ENCODE measurements at regions not wholly inside any gene's neighbourhood (a gene's known extent, or its start where the extent isn't known, plus 50 kb on each side); places are given as distances from the start of the nearest gene placed in this dataset.

DNA sequence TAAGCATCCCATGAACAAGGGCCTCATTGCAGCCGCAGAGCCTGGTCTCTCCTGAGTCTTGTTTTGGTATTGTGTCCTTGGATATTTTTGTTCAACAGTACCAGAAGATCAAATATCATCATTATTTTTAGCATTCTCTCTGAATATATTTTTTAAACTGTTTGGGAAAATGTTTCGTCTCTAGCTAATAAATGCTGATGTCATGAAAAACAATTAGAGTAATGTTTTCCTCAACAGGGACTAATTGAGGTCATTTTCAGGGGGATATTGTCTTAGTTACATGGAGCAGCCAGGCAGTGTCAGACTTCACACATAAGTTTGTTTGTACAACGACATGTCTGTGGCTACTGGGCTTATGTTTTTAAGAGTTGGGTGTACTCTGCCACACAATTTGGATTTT lies 805.3 kb upstream of the SOX9 start:
- no peak for DNase-seq

DNA sequence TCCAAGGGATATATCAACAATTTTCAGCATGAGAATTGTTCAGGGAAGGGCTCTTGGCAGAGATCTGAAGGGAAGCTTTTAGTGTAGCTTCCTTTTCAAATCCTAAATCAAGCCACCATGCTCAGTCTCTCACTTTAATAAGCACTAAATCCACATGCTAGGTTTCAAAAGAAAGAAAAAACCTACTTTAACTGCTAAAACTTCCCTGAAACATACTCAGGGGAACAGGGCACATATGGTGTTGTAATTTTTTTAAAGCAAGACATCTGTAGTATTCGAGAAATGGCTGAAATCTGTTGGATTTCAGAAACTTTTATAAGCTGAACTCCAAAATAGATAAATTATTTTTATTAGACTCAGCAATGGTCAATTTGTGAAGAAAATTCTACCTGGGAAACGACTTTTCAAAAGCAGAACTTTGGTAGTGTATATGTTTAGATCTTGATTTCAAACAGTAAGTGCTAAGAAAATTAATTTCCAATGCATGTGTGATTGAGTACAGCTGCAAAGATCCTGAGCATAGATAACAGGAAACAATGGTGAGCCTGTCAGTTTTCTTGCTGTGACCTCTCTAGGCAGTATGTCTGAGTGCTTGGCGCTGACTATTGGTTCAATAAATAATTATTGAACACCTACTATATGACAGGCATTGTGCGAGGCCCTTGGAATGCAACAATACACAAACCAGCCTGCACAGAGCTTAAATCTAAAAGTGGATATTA lies 804.5 kb upstream of the SOX9 start:
- DNase-seq: no peak

DNA sequence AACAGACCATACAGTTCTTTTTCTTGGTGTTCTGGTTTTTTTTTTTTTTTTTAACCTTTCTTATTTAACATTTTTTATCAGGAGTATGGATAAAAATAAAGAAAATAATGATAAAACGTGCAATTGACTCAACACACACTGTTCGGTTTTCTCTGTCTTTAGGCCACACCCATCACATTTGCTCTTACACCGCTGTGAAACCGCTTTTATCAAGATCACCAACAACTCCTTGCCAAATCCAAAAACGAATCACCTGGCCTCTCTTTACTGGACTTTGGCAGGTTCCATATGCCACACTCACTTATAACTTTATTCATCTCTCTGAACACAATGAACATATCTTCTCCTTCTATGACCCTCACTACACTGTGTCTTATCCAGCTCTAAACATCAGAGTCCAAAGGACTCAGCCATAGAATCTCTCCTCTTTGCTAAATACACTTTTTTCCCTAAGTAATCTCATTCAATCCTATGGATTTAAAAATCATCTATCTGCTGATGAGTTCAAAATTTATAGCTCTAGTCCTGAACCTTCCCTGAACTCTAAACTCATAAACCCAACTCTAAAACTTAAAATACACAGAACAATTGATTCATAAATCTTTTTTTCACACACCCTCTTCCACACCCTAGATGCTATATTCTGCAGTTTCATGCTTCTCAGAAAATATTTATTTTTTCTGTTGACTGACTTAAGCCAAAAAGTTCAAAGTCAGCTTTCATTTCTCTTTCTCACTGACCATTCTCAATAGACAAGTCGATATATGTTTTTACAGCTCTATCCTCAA lies 800.6 kb upstream of the SOX9 start:
- DNase-seq: no peak

DNA sequence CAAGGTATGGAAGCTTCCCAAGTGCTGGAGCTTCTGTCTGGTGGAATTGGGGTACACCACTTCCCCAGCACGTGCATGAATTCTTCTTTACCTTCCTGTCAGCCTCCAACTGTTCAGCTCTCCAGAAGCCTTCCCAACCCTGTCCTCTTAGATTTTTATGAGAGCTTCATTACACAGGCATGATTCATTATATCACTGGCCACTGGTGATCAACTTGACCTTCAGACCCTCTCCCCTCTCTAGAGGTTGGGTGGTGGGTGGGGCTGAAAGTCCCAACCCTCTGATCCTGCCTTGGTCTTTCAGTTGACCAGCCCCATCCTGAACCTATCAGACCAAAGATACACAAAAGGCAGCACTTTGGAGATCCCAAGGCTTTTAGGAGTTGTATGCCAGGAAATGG lies 795.7 kb upstream of the SOX9 start:
- DNase-seq: no peak

DNA sequence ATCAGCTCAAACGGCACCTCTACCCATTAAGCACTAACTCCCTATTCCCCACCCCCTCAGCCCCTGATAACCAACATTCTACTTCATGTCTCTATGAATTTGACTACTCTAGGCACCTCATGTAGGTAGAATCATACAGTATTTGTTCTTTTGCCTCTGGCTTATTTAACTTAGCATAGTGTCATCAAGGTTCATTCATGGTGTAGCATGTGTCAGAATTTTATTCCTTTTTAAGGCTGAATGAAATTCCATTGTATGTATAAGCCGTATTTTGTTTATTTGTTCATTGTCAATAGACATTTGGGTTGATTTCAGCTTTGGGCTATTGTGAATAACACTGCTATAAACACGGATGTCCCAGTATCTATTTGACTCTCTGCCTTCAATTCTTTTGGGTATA lies 794.9 kb upstream of the SOX9 start:
- DNase-seq: no peak

DNA sequence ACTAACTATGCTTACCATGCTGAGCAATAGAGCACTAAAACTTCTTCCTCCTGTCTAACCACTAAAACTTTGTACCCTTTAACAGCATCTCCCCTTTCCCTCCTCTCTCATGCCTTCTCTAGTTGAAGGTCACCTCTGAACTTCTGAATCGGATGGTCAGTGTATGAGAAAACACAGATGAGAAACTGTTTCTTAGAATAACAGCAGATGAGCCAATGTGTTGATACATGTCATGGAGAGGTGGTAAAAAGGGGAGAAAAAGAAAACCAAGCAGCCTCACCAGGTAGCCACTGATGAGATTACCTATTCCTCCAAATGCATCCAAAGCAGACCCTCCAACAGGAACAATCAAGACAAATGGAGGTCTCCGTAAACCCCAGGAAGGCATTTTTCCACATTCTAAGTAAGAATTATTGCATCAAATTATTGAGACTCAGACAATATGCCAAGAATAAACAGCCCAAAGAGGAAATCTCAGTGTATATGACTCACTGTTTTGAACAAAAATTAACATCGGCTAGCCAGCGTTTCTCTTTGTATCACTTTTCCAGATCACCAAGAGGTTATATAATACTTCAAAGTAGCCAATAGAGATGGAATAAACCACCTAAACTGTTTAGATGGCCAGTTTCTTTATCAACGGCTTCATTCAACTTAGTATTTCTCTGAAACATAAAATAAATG lies 793.3 kb upstream of the SOX9 start:
- no peak for DNase-seq

DNA sequence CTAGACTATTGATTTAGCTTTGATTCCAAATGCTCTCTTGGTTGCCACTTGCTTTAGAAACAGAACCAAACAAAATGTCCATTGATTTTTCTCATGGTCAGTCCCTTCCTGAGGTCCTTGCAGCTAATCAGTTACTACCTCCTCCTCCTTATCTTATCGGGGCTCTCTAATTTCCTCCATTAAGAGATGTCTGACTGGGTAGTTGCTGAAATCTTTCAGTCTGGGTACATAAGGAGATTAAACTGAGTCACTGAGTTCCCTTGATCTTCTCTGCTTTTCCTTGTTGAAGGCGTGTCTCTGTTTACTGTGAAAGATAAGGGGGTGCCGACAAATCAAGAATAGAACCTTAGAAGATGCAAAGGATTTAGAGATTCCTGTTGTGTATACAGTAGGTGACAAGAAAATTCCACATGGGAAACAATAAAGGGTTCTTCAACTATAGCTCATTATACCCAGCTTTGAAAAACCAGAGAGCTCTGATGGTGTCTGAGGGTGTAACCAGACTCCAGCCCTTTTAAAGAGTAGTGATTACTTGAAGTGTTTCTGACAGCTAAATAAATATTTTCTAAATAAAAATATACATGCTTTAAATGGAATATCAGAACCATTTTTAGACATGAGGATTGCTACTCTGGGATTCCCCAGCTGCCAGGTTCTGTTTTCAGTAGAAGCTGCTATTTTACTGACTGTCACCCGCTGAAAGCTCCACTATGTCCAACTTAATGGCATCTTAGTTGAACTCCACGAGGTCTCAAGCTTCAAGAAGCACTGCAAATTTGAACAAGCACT lies 791.3 kb upstream of the SOX9 start:
- no peak for DNase-seq

DNA sequence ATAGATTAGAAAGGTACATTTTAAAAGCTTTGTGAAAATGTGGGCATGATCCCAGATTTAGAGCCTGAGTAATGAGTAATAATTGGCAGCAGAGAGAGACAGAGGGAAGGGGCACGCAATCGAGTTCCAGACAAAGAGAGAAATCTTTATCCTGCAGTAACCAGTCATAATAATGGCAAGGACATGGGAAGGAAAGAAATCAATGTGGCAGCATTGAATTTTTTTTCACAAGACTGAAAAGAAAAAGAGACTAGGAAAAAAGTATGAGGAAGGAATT lies 790.8 kb upstream of the SOX9 start:
- no peak for DNase-seq

DNA sequence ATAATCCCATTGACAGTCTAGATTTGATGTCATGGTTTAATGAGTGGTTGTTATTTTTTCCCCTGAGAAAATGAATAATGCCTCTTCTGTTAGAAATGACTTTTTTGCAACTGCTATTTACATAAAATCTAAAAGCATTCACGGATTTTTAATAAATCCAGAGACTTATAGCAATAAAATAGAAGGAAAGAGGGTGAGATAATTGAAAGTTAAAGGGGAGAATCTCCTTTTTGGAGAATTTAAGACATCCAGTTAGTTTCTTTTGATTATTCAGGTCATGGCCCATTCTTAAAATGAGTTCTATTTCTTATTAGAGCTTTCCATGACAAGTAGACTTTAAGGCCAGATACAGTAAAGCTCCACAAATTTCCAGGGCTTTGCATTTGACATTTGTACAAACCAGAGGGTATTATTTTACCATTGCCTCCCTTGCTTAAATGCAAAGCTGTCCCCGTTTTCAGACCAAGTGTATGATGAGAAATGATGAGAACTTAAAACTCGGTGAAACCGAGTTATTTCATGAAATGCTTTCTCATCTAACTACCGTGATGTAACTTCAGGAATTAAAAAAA lies 789.0 kb upstream of the SOX9 start:
- DNase-seq: no peak

DNA sequence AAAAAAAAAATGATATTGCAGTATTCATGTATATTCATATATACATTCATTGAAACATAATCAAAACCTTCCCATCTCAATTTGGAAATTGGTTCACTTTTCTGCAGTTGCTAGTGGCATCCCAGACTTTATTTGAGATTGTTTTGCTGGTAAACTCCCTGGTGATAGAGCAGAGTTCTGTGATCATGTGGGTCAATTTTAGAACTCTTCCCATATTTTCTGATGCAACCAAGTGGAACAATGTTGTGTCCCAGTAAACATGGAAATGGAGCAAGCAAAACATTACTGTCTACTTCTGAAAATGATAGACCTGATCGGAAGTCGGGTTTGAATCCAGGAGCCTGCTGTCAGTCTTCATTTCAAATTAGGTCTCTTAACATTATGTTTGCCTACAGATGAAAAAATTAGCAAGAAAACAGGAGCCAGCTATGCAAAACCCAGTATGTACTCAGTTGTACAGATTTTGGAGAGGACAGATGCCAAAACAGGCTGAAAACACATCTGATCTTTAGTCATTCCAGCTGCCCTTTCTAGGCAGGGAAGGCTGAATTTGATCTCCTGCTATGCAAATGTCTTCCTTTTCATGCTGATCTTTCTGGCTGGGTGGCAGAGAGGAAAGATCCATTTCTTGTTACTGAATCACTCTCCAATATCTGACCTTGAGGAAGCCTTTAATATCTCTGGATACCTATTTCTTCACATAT lies 786.6 kb upstream of the SOX9 start:
- no peak for DNase-seq

DNA sequence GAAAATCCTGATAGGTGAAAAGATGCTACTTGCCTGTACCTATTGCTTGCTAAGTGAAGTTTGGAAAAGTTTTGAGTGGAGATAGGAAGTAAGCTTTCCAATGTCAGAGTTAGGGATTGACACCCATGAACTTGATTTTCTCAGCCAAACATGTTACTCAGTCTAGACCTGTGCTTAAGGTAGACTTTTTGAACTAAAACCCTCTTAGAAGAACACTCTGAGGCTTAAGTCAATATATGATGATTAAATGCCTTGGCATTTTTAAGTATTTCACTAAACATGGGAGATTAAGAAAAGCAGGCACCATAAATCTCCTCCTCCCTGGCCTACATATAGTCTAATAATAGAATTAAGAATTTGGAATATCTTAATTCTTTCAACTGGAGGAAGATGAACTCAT lies 785.6 kb upstream of the SOX9 start:
- no peak for DNase-seq

DNA sequence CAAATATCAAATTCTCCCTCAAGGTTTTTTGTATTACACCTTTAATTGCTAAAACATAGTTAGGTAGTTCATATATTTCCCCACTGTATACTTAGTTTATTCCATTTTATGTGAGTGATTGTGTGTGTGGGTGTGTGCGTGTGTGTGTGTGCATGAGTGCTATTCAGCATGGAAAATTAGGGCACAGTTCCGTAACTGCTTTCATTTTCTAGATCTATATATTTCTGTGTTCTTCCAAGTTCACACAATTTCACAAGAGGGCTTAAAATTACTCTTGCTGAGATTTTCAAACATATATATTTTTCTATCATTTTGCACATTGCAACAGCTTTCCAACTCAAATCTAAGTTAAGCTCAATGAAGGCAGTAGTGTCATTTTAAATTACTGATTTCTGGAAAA lies 782.9 kb upstream of the SOX9 start:
- no peak for DNase-seq

DNA sequence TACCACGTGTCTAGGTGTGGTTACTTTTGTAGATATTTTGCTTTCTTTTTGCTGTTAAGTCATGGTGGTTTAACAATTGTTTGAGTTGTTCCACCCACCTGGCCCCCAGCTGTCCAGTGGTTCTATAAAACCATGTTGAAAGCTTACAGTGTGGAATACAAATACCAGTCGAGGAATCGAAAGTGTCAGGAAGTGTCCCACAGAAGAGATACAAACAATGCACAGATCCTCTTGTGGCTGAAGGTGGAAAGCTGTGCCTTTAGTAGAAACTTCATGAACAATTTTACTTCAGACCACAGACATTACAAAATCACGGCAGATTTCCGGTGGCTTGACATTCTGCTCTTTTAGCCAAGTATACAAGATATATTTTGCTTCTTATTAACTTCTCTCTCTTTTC lies 782.4 kb upstream of the SOX9 start:
- no peak for DNase-seq

DNA sequence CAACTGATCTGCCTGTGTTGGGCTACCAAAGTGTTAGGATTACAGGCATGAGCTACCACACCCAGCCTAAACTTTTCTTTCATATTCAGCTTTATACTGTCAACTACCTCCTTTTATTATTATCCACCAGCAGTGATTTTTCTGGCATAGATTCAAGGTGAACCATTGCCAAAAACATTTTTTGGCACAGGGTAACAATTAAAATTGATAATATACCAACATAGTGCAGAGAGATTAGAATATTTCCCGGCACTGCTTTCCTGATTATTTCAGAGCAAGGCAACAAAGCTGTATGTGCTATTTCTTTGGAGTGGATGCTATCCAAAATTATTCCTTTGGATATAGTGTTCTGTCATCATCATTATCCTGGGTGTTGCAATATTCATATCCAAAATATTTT lies 781.6 kb upstream of the SOX9 start:
- no peak for DNase-seq

DNA sequence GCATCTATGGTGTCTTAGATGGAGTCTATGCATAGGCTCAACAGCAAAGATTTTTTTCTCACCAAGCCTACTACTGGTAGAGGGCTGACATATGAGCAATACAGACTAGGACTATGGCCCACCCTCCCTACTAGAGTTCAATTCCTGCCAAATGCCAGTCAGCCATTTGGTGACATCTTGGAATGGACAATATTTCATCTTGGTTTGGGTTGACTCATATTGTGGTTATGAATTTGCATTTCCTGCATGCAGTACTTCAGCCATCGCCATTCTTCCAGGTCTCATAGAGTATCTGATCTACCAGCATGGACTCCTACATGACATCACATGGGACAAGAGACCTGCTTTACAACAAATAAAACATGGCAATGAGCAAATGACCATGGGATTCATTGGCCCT lies 778.1 kb upstream of the SOX9 start:
- DNase-seq: no peak

DNA sequence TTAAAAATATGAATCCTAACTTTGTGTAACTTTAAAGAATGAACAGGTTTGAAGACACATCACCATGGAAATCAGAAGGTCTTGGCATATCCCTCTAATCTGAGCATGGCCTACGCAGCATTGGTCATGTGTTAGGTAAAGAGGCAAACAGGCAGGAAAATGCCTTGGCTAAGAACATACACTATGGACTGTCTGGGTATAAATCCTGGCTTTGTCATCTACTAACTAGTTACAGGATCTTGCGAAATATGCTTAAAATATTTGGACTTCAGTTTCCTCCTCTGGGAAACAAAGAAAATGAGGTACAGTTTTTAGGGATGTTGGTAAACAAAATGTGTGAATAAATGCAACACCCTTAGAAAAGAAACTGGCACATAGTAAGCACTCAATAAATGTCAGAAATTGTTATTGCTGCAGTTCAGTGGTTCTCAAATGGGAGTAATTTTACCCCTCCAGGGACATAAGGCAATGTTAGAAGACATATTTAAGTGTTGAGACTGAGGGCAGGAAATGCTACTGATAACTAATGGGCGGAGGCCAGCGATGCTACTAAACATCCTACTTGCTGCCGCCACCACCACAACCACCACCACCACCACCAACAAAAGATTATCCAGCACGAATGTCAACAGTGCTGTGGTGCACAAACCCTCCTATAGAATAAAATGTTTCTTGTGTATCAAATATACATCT lies 770.8 kb upstream of the SOX9 start:
- DNase-seq: no peak

DNA sequence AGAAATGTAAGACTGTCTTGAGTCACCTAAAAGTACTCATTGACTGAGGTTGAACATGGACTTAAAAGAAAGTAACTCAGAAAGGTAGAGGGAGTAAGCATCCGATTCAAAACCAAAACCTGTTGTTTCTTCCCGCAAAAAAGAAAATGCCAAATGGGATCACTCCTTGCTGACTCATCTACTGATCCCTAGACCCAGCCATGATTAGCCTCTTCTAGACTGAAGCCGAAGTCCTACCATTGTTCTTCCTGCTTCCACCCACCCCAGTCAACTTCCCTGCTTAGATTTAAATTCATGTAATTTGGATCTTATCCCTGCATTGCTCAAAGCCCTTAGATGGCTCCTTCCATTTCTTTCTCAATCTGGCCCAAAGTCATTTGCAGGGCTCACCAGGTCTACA lies 760.5 kb upstream of the SOX9 start:
- DNase-seq: no peak

DNA sequence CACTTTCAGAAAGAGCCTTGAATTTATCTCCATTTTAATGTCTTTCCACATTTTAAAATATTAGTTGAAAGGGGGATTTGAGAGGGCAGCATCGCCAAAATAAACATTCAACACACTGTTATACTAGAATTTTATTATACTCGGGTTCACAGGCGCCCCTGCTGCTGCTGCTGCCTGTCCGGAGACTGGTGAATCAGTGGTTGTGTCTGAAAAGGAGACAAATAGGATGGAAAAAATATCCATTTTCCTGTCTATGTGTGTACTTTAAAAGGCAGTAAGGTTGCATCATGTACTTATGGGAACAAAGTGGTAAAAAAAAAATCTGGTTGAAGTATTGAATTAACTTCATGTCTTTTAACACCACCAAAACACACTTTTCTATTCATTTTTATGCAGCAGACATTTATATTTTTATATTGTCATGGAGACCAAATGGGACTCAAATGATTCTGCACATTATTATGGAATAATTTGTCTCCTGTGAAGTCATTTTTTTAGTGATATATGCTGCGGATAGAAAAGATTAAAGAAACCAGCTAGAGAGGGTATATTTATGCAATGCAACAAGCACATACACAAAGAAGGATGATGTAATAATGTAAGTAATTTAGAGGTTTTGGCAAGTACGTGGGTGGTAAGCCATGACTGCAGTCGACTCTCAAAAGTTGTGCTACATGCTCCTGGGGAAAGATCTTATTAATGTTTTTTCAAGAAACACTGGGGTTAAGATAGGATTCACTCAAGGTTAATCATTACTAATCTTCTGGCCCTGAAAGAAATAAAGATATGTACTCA lies 759.0 kb upstream of the SOX9 start:
- no peak for DNase-seq

DNA sequence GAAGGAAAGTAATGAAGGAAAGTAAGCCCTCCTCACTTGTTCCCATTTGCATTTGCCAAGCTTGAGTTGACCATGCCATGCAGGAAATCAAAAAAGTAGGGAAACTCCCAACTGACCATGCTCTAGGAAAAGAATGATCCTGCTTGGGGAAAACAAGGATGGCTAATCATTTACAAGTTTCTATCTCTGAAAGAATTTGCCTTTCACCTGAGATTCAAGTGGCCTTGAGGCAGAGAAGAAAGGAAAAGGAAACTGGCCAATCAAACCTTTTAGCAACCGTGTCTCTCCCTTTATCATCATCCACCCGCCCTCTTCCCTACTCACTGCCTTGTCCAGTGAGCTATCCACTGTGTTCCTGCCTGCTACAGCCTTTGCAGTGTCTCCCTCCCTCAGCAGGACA lies 757.2 kb upstream of the SOX9 start:
- no peak for DNase-seq

DNA sequence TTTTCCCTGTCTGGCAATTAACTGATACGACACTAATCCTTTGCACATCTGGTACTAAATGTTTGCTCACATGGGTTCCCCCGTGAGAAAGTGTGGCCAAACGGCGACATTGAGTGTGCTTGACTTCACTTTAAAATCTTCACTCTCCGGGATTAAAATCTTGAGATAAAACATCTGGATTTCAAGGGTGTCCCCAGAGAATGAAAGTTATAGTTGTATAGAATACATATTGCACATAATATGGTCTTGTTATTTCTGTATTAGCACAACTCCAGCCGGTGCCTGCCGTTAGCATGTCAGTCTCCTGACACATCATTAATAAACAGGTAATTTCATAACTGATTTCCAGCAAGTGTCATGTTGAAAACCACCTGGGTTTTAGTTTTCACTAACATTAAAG lies 749.0 kb upstream of the SOX9 start:
- no peak for DNase-seq

DNA sequence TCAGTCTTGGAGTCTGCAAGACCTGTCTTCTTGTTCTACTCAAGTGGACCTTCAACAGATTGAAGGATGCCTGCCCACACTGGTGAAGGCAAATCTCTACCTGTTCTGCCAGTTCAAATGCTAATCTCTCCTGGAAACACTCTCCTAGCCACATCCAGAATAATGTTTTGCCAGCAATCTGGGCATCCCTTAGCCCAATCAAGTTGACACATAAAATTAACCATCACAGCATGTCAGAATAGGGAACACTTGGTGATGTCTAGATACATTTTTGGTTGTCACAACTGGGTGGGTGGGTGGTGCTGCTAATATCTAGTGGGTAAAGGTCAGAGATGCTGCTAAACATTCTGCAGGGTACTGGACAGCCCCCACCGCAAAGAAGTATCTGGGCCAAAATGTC lies 744.9 kb upstream of the SOX9 start:
- DNase-seq: no peak

Measured in stimulated activated CD4-positive, alpha-beta T cell treated with anti-CD3 and anti-CD28 coated beads, Interleukin-2, amount 100 ng/mL, for 48 hours (primary cell).